ENCODE measurements at regions not wholly inside any gene's neighbourhood (a gene's known extent, or its start where the extent isn't known, plus 50 kb on each side); places are given as distances from the start of the nearest gene placed in this dataset.
"Not testable (repeated sequence)": the region's sequence is repeated elsewhere in the genome, so short reads cannot be mapped to it uniquely, and the experiment has no call there.

DNA sequence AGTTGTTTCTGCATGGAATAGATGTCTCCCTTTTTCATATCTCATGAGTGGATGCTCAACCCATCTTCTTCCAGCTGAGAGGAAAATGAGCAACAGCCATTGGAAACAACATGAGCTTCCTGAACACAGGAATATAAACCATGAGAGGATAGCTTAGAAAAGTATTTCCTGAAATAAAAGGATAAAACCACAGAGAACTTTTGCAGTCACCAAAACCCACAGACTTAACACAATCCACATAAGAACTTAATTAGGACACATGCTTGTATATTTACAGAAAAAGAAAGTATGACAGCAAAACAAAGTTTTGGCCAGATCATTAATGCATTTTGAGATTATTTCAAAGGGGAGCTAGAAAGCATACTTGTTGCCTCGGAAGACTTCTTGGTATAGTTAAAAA lies 180.5 kb upstream of the RASGRP1 start:
- no peak for DNase-seq (ENCODE audit: low read depth)

GRCh38 chr15:38745626-38746025 lies 181.0 kb upstream of the RASGRP1 start:
- DNase-seq (ENCODE audit: low read depth) = no peak

DNA sequence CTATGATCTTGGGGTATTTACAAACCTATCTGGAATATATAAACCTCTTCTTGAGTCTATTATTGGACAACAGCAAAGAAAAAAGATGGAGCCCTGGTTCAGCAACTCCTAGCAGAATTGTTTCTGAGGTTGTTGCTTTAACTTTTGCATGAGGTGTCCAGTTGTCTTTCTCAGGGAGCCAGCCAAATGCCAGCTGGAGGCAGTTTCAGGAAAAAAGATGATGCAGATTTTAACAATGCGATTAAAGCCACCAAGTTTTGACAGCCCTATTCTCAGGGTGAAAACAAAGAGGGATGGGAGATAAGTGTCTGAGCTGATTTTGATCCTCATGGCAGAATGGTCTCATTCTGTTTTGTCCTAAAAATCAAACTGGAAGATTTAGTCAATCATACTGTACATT lies 181.6 kb upstream of the RASGRP1 start:
- DNase-seq (ENCODE audit: low read depth) = no peak

DNA sequence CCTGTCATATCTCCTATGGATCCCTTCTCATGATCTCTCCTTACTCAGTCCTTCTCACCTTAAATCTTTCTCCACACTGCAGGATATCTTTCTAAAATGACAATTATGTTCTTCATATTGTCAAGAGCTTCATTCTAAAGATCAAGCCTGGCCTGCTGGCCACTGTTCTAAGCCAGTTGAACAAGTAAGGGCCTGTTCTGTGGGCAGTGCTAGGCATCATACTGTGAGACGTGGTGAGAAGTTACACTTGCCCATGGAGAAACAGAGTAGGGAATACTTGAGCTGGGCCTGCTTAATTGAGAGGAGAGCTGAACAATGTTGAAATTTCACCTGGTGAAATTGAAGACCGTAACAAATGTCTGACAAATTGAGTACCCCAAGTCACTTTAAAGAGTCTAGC lies 184.1 kb upstream of the RASGRP1 start:
- DNase-seq (ENCODE audit: low read depth) = no peak

GRCh38 chr15:38750786-38751185 lies 186.2 kb upstream of the RASGRP1 start:
- DNase-seq (ENCODE audit: low read depth) = no peak

GRCh38 chr15:38755718-38756117 lies 191.1 kb upstream of the RASGRP1 start:
- DNase-seq (ENCODE audit: low read depth) = no peak

GRCh38 chr15:38756441-38756840 lies 191.8 kb upstream of the RASGRP1 start:
- DNase-seq (ENCODE audit: low read depth) = no peak

GRCh38 chr15:38758043-38758442 lies 193.4 kb upstream of the RASGRP1 start:
- no peak for DNase-seq (ENCODE audit: low read depth)

DNA sequence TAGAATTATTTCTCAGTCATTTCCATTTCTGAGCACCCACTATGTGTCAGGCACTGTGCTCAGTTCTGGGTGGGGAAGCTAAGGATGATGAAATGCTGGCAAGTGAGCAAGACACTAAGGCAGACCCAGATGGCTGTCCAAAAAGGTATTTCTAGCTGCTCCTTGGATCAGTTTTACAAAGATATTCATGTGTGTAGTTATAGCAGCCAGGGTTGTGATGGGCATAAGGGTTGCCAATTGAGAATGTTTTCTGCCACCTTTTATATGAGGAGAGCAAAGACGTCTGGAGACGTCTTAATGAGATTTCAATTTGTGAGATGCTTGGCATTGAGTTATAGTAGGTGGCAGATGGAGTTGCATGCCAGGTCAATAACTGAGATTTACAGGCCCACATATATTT lies 197.1 kb upstream of the RASGRP1 start:
- DNase-seq (ENCODE audit: low read depth) = no peak

DNA sequence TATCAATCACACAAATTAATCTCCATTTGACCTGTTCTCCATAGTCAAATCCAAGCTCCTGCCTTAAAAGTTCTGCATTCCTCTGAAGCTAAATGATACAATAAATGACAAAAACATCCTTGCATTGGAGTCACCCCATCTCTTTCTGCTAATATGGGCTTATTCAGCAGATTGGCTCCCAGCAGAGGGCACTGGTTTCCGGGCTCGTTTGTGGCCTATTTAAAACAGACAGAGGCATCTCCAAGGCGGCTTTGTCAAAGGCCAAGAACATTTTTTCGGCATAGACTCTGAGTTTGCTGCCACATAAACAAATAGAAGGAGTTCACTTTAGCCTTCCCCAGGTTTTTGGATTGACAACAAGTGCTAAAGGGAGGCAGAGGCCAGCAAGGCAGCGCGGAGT lies 204.4 kb upstream of the RASGRP1 start:
- no peak for DNase-seq (ENCODE audit: low read depth)

GRCh38 chr15:38769492-38769891 lies 204.9 kb upstream of the RASGRP1 start:
- DNase-seq (ENCODE audit: low read depth) = no peak

DNA sequence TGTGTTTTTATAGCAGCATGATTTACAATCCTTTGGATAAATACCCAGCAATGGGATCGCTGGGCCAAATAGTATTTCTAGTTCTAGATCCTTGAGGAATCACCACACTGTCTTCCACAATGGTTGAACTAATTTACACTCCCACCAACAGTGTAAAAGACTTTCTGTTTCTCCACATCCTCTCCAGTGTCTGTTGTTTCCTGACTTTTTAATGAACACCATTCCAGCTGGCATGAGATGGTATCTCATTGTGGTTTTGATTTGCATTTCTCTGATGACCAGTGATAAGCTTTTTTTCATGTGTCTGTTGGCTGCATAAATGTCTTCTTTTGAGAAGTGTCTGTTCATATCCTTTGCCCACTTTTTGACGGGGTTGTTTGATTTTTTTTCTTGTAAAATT lies 209.5 kb upstream of the RASGRP1 start:
- not testable (repeated sequence) for DNase-seq (ENCODE audit: low read depth)

GRCh38 chr15:38781196-38781595 lies 216.6 kb upstream of the RASGRP1 start:
- DNase-seq (ENCODE audit: low read depth) = no peak

DNA sequence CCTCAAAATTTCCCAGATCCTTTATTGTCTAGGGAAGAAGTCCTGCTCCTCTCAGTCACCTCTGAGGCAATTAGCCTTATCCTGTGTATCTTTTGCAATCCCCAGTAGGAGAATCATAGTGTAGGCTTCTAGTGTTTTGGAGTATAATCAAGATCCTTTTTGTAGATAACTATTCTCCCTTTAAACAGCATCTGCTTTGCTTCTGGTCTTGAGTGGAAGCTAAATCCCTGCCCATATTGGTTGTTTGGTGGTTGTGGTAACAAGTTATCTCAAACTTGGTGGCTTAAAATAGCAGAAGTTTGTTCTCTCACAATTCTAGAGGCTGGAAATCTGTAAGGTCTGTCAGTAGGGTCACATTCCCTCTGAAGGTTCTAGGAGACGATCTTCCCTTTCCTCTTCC lies 217.5 kb upstream of the RASGRP1 start:
- no peak for DNase-seq (ENCODE audit: low read depth)

DNA sequence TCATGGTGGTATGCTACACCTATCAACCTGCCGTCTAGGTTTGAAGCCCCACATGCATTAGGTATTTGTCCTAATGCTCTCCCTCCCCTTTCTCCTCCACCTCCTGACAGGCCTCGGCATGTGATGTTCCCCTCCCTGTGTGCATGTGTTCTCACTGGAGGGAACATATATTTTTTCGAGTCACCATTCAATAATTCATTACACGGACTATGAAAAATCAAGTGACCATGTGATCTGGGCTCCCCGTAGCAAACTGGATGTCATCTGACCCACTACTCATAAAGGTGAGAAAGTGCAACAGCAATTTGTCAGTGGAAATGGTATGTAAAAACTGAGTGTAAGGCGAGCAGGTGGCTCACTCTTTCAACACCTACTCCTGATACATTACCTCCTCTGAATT lies 224.3 kb upstream of the RASGRP1 start:
- DNase-seq (ENCODE audit: low read depth) = no peak

GRCh38 chr15:38789566-38789965 lies 225.0 kb upstream of the RASGRP1 start:
- no peak for DNase-seq (ENCODE audit: low read depth)

DNA sequence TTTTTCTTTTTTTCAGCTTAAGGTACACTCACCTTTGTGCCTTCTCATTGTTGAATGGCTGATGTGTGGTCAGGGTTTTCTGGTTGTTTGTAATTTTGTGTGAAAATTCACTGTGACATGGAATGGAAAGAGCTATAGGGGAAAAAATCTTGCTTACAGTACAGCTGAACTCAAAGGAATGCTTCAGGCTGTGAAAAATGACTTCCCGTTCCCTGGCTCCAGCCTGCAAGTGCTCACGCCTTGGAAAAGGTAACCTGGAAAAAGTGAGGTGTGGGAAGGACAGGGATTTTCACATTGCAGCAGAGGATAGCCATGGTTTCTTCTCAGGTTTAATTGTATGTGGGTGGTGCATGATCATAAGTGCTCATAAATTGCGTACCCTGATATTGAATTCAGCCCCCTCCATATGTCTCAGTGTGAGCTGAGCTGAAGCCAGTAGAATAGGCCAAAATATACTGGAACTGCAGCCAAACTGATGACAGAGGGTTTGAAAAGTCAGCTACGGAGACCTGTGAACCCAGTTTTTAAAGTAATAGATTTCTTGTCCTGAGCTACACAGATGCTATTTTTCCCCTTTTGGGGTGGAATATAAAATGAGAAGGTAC lies 228.7 kb upstream of the RASGRP1 start:
- no peak for DNase-seq (ENCODE audit: low read depth)

DNA sequence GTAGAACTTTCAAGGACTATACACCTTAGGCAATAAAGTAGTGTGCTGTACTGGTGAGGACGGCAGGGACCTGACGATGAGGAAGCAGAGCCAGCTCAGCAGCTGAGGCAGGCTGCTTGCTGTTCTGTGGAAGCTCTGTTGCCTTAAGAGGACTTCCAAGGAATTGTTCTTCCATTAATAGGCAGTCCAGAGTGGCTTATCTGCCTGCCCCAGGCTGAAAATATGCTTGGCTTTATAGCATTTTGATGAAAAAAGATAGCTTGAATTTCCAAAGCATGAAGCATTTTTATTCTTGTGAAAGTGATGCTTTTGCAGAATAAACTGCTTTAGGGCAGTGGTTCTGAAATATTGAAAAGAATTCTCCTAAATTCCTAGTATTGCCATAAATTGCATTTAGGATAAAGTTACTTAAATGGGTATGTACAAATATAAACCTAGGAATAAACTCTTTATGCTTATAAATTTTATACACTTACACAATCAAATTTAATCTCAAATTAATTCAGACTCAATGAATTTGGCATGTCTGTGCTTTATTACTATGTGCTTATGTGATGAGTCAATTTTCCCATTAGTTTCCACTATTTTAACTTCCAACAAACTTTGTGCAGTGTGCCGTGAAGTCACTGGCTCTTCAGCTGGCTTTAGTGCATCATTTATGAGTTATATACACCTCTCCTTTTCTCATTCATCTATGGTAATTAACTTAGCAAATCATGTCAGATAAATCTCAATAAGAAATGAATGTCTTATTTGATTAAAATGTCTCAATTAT lies 231.0 kb upstream of the RASGRP1 start:
- no peak for DNase-seq (ENCODE audit: low read depth)

GRCh38 chr15:38796589-38796988 lies 232.0 kb upstream of the RASGRP1 start:
- no peak for DNase-seq (ENCODE audit: low read depth)

GRCh38 chr15:38797506-38797905 lies 232.9 kb upstream of the RASGRP1 start:
- not testable (repeated sequence) for DNase-seq (ENCODE audit: low read depth)

DNA sequence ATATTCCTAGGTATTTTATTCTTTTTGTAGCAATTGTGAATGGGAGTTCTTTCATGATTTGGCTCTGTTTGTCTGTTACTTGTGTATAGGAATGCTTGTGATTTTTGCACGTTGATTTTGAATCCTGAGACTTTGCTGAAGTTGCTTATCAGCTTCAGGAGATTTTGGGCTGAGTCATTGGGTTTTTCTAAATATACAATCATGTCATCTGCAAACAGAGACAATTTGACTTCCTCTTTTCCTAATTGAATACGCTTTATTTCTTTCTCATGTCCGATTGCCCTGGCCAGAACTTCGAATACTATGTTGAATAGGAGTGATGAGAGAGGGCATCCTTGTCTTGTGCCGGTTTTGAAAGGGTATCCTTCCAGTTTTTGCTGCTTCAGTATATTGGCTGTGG lies 234.6 kb upstream of the RASGRP1 start:
- DNase-seq (ENCODE audit: low read depth) = not testable (repeated sequence)

DNA sequence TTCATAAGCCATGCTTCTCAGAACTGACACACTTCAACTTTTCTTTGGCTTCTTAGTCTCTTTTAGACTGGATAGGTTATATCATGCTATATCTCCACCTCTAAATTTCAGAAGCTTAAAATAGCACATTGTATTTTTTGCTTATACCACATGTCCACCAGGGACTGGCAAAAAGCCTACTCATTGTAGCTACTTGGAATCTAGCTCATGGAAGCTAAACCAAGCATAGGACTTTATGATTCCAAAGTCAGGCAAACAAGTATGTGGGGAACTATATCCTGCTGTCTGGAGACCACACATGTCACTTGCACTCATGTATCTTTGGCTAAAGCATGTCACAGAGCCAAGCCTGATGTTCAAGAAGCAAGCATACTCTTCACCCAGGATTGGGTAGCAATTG lies 245.0 kb upstream of the RASGRP1 start:
- no peak for DNase-seq (ENCODE audit: low read depth)

DNA sequence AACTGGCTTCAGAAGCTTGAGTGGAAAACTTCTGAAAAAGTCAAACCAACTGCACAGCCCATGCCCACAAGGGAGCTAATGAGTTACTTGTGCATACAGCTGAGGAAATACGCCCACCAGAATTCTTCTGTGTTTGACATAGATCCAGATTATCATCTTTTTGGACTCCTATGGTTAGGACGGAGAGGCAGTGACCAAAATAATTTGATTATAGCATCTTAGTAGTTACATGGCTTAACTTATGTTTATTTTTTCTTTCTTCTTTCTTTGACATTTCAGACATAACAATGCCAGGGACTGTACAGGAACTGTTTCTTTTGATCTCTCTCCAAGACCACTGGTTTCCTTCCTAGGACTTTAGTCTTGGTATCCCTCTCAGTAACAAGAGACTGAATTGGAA lies 246.1 kb upstream of the RASGRP1 start:
- no peak for DNase-seq (ENCODE audit: low read depth)

DNA sequence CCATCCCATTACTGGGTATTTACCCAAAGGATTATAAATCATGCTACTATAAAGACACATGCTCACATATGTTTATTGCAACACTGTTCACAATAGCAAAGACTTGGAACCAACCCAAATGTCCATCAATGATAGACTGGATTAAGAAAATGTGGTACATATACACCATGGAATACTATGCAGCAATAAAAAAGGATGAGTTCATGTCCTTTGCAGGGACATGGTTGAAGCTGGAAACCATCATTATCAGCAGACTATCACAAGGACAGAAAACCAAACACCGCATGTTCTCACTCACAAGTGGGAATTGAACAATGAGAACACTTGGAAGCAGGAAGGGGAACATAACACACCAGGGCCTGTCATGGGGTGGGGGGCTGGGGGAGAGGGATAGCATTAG lies 249.6 kb upstream of the RASGRP1 start:
- not testable (repeated sequence) for DNase-seq (ENCODE audit: low read depth)
